GM18868 (cell line): ENCODE measurements at regions not wholly inside any gene's neighbourhood (a gene's known extent, or its start where the extent isn't known, plus 50 kb on each side); places are given as distances from the start of the nearest gene placed in this dataset.
A peak's percentile ranks its signal among the peaks of the same experiment; 100 is the strongest.

Source experiments
- ATAC-seq: cut with Tn5 transposase; IDR thresholded peaks from one replicate; pipeline ENCODE4 v1.9.1; 2021; ENCODE audit warnings: mild to moderate bottlenecking, moderate library complexity; ENCODE audit not compliant: unreplicated experiment

DNA sequence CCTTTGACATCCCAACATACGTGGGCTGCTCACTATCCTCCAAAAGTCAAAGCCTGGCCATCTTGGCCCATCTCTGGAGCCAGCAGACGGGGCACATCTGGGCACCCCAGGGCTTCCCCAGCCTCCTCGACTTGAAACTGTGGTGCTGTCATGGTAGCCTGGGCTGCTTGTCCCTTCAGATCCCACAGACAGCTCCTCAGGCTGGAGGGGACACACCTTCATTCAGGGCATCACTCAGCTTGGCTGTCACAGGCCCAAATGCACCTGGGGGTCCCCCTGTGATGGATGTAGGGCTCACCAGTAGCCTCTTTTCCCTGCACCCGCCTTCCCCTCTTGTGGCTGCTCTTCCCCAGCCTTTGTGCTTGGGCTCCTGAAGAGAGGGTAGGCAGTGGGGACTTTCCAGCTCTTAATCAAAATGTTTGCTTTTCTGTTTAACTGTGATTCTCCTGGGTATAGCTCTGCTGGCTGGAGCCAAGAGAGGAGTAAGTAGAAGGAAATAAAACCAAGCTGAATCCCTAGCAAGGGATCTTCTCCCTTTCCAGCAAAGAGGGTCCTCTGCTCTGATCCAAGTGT, 92.3 kb downstream of the GYPC start:
- peak; percentile 66 for ATAC-seq

DNA sequence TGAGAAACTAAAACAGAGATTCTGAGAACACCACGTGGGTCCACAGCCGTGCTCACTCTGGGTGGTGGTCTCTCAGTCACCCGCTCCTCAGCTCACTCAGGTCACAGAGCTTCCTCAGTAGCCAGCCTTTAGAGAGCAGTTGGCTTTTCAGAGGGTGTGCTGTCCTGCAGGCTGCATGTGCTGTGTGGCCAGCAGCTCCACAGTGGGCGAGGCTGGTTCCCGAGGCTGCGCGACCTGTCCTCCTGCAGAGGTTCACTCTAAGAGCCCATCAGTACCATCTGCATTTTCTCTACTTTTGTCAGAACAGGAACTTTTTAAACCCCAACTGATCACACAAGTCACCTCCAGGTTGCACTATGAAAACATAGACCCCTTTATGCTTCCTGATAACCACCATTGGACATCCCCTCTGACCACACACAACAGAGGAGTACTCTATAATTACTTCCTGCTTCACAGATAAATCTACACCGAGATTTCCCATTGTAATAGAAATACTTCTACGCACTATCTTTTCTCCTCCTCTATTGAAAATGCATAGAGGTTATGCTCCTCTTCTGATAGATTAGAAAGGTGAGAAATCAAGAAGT, 93.1 kb downstream of the GYPC start:
- ATAC-seq: peak; percentile 58

DNA sequence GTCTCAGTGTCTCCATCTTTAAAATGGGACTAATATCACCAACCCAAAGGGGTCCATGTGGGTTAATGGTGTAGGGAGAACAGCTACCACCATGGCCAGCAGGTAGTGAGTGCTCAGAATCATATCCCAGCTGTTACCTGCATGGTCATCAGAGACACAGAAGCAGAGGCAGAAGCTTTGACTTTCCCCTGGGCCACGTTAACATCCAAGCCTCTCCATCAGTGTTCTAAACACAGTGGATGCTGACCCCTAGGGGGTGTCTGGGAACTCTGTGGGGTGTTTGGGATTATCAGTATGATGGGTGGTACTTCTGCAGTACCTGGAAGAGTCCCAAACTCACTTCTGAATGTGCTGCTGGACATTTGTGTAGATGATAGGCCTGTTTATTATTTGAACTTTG, 93.6 kb downstream of the GYPC start:
- peak; percentile 35 for ATAC-seq

DNA sequence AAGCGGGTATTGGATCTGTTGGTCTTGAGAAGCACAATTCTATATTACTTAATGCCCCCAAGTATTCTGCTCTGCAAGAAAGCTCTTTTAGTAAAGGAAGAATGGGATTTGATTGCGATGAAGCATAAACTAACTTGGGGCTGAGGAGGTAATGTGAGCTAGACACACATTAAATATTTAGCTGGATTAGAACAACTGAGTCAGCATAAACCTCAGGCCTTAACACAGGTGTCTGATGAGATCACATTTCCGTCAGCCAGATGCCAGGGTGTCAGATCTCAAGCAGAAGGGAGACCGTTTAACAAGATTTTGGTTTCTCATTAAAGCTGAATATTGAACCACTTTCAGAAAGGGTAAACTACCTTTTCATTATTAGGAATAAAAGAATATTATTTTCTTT, 94.5 kb downstream of the GYPC start:
- ATAC-seq: no peak

DNA sequence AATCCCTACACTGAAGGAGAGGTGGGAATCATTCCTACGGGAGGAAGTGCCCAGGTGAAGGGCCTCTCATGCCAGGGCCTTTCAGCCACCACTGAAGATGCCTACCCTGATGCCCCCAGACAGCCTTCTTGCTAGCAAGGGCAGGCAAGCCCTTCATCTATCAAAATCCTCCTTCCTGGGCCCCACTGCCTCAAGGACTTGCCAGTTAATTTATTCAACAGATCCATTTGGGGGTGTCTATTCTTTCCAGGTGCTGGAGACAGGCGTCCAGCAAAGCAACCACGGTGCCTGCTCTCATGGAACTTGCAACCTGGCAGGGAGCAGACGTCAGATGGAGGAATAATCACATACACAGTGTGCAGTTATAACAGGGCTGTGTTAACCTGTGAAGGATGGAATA, 95.5 kb downstream of the GYPC start:
- ATAC-seq: no peak

DNA sequence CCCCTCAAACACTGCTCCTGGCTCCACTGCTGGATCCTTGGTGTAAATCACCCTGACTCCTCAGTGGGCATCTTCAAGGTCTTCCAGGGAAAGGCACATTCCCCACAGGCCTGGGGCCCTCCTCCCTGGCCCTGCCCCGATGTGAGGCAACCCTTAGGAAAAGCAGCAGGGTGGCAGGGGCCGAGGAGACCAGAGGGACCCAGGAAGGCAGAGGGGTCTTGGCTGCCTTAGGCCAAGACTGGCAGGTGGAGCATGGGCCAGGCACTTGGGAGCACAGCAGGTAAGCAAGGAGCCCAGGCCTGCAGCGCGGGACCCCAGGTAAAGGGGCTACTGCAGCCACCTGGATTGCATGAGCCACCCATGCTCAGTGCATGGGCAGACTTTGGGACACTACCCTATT, 96.9 kb downstream of the GYPC start:
- ATAC-seq: no peak

DNA sequence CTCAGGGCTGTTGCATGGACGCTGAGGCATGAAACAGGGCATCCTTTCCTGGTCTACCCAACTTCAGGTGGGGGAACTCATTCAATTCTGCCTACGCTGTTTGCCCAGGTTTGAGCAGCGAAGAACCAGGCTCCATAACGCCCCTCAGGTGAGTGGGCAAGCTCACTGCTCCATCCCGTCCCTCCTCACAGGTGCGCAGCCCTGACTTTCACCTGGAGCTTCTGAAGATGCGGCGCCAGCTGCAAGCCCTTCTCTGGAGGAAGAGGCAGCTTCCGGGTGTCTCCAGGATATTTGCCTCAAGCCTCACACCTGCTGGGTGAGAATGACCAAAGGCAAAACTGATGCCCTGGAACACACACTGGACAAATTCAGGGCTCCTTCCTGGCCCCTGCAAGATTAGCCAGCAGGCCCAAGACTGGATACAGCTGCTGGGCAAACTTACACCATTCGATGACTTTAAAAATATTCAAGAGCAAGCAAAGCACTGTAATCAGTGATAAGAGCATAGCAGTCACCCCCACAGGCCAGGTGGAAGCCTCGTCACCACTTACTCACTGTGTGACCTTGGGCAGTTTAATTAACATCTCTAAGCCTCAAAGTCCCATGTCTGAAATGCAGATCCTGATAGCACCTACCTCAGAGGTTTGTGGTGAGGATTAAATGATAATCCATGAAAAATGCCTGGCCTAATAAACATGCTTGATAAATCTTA, 97.7 kb downstream of the GYPC start:
- no peak for ATAC-seq

DNA sequence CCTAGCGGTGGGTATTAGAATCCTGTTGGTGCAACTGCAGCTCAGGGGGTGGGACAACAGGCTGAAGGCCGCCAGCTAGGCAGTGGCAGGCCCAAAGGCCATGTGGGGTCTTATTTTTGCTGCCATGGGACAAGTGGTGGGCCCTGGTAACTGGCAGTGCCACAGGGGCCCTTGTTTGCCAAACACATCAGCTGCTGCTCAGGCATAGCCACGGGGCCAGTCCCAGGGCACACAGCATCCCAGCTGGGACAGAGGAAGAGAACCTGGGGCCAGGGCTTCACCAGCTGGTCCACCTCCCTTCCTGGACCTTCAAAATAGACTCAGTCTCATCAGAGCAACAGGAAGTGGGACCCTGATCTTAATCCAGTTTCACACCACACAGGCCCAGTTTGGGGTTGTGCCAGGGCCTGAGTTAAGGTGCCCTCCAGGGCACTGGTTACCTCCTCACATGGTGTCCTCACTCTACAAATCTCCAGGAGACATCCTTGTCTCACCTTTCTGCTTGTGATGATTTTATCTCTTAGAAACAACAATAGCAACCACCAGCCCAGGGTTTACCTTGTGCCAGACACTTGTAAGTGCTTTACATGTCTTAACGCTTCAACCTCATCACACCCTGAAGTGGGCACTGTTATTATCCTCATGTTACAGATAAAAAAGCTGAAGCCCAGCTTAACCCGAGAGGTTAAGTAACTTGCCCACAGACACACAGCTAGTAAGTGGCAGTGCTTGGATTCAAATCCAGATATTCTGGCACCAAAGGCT, 98.5 kb downstream of the GYPC start:
- ATAC-seq: no peak

DNA sequence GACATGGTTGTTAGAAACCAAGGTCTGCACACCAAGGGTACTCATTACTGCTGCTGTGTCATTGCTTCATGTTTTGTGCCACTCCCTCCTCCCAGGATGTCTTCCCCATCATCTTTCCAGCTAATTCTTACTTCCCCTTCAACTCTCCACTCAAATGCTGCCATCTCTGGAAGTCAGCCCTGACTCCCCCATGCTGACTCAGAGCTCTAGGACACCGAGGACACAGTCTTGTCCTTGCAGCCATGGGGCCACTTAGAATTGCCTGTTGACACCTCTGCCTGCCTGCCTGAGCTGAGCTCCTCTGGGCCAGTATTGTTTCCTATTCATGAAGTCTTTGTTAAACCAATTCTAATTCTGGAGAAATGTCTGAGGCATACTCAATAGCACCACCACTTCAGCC, 100.2 kb downstream of the GYPC start:
- no peak for ATAC-seq

DNA sequence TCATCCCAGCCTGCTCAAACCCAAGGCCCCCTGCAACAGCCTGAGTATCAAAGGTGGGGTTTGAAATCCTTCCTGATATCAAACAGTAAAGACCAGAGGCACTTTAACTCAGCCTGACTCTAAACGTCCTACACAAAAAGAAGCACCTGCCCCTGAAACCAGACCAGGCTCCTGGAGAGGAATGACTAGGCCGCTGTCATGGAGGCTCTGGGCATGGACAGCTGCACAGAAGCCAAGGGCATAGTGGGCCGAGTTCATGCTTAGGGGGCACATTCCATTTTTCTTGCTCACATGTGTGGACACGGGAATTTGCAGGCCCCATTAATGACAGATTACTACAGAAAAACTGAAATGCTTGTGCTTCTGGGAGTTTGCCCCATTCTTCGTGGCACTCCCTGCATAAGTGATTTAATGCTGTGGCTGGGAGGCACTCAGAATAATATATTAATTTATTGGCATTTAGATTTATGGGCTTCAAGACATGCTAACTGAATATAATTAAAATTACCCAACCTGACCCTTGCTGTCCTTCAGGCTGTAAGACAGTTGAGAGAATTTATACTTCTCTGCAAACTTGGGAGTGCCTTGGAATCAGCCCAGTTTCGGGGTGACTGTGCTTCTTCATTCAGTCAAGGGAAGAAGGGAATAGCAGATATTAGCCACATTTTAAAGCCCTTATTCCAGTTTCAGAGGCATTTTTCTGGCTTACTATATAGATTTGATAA, 105.5 kb downstream of the GYPC start:
- ATAC-seq: no peak

DNA sequence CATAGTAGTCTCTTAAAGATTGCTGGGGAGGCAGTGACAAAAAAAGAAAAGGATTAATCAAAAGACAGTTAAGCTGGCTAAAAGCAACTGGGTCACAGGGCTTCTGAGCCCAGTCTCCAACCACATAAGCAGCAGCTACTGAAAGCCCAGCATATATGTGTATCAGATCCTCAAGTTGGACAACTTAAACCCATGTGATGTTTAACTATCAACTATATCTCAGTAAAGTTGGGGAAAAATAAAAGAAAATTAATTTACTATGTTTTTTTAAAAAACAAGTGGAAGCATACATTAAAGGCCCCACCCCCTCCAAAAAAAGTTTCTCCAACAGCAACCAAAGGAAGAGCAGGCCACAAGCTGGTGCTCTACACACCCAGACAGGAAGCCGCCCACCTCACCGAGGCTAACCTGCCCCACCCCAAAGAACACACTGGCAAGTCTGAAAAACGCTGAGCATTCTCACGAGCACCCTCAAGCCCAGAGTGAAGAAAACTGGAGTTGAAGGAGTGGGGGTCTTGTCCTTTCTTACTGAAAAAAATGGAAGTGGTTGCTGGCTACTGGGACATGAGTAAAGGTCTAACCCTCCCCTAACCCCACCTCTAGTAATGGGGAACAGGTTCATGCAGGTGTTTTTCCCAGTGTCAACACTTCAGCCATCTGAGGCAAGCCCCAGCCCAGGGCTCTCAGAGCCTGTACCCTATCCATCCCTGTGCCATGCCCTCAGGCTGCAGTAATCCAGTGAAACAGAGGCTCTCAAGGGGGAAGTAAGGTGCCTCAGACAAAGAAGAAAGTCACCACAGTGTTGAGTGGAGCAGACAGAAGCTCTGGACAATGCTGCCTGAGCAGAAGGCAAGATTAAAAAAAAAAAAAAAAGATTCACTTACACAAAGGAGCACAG, 106.3 kb downstream of the GYPC start:
- peak; percentile 63 for ATAC-seq

DNA sequence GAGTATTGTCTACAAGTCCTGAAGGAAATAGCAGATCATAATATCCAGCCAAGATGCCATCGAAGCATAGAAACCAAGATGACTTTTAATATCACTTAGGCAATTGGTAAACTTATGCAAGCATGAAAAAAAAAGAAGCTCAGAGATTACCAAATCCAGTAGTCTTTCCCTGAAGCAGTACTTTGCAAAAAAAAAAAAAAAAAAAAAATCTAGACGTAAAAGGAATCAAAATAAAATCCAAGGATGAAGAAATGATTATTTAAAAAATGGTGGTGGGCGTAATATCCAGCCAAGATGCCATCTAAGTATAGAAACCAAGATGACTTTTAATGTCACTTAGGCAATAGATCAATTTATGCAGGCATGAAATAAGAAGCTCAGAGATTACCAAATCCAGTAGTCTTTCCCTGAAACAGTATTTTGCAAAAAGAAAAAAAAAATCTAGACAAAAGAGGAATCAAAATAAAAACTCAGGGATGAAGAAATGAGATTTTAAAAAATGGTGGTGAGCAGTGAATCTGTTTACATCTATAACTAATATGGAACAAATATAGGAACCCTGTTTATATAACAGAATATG, 108.8 kb downstream of the GYPC start:
- ATAC-seq: no peak

DNA sequence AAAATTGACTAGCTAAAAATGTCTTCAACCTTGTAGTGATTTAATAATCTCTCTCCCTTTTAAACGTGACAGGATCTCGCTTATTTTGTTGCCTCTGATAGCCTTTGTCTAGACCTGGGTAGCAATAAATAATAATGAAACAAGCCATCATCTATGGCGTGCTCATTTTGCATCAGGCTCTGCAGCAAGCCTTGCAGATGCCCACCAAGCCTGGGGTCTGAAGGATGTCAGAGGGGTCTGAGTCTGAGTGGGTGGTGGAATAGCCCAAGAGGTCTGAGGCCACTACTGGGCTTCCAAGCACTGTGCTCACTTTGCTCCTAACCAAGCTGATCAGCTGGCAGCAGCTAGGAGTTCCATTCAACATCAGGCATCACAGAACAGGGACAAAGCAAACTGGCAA, 109.4 kb downstream of the GYPC start:
- no peak for ATAC-seq

DNA sequence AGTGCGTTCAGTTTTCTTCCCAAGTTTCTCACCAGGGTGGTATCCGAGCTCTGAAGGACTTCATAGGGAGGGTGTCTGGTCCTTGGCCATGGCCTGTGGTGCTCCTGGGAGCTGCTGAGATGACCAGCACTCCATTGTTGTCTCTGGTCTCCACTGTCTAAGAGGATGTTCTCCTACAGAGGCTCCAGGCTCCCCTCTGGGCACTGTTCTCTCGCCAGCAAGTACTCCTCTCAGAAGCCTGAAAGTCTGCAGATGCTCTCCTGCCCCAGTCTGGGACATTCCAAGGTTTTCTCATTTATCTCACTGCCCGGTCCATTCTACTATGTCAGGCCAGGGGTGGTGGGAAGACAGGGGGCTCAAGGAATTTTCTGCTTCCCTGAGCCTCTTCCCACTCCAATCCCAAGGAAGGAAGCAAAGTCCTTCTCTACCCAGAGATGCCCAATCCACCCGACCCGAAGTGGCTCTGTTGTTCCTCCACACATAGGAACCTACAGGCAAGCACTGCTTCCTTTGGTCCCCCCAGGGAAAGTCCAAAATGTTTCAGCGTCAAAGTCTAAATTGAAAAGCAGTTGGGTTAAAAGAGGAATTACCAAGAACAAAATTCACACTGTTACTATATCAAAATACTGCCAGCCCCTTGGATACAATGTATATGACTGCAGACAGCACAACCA, 110.5 kb downstream of the GYPC start:
- no peak for ATAC-seq

DNA sequence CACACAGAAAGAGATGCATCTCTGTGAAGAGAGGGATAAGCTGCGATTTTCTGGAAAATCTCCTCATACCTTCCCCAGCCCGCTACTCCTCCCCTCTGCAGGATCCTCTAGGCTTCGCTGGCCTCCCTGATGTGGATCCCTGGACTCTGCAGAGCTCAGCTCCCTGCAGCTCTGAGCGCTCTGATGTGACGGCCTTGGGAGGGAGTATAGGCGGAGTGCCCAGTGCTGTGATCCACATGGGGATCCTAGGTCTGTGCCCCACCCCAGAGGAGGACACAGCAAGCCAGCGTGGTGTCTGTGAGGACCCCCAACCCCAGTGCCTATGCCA, 111.0 kb downstream of the GYPC start:
- ATAC-seq: no peak

DNA sequence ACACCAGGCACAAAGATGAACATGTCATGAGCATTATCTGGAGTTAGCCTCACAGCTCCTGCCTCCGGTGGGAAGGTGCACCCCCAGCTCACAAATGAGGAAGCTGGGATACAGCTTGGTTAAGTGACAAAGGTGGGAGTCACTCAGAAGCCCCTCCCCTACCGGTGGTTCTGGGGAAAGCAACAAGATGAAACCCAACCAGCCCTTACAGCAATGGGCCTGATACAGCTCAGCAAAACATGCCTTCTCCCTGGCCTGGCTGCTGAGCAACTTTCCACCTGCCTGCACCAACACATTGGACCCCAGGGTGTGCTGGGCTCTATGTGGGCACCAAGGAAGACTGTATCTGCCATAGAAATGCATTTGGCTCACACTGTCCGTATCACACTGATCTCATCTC, 113.2 kb downstream of the GYPC start:
- no peak for ATAC-seq

DNA sequence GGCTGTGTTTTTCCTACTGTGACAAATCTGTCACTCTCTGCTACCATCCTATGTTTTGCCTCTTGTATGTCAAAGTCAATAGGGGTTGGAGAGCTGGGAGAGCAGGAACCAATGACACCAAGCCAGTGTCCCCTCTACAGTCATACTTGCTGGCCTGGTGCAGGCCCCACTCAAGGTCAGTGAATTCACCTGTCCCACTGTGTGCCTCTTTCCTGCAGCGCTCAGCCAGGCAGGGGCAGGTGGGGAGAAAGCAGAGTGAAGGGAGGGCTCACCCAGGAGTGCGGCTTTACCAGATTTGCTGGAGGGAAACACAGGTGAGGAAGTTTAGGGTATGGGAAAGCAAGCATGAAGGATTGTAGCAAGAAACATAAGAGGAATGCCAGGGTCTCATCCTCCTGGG, 114.5 kb downstream of the GYPC start:
- ATAC-seq: no peak

DNA sequence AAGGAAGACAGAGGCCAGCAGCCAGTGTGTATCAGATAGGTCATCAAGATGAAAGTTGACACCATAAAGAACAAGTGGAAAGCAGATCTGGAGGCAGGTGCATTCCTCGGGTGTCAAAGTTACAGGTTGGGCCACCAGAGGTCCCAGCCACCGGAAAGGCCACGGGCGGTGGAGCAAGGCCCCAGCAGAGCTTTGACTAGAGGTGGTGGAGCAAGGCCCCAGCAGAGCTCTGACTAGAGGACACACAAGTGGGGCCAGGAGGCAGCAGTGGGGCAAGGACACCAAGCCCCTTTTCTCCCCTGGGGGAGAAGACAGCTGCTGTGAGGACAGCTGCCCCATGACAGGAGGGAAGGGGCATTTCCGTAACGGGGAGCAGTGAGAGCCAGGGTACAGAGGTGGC, 115.1 kb downstream of the GYPC start:
- ATAC-seq: no peak

DNA sequence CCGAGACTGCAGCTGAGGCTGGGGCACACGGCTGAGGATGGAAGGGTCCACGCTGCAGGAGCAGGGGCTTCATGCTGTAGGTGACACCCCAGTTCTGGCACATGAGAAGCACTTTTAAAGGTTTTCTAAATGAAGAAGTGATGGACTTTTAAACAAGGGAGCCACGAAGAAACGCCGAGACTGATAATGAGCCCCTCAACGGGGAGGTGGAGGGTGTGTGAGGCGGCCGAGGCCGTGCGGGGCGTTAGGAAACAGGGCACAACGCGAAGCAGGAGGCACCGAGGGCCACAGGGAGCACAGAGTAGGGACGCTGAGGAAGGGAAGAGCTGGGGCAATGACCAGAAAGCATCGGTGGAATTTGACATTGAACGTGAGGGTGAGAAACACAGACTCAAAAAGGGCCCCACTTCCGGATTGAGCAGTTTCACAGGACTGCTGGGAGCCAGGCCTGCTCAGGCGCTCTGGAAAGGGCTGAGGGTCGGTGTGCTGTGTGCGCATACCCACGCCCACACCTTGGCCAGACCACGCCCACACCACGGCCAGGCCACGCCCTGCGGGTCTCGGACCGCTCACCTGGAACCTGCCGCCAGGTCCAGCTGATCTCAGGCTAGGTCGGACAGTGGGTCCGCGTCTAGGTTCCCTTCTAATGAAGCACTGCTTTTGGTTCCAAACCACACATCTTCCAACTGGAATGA, 115.7 kb downstream of the GYPC start:
- no peak for ATAC-seq
